SK-N-SH treated with all-trans-retinoic acid at 6 μM for 48 hours (cell line): ENCODE measurements at regions not wholly inside any gene's neighbourhood (a gene's known extent, or its start where the extent isn't known, plus 50 kb on each side); places are given as distances from the start of the nearest gene placed in this dataset.

Source experiments
- BACH2 ChIP-seq: fragments of 250-450 bp; sonication (Bioruptor Pico); IDR thresholded peaks from 2 replicates; pipeline ENCODE4 v1.9.0; 2021; ENCODE audit warnings: mild to moderate bottlenecking, borderline replicate concordance
- ESRRG ChIP-seq: fragments of 250-450 bp; sonication (Bioruptor Pico); IDR thresholded peaks from 2 replicates; pipeline ENCODE4 v1.6.1; 2021; ENCODE audit warnings: mild to moderate bottlenecking
- GLIS3 ChIP-seq: fragments of 250-450 bp; sonication (Bioruptor Pico); IDR thresholded peaks from 2 replicates; pipeline ENCODE4 v1.5.0; 2020; ENCODE audit warnings: mild to moderate bottlenecking, moderate library complexity
- ISL1 ChIP-seq: fragments of 250-450 bp; sonication (Bioruptor Pico); IDR thresholded peaks from 2 replicates; pipeline ENCODE4 v2.1.2; 2022; ENCODE audit warnings: mild to moderate bottlenecking, moderate library complexity
- PPARA ChIP-seq: fragments of 250-450 bp; sonication (Bioruptor Pico); IDR thresholded peaks from 2 replicates; pipeline ENCODE4 v1.5.0; 2020; ENCODE audit warnings: mild to moderate bottlenecking, borderline replicate concordance
- SNAI2 ChIP-seq: fragments of 250-450 bp; sonication (Bioruptor Pico); IDR thresholded peaks from 2 replicates; pipeline ENCODE4 v1.5.0; 2020; ENCODE audit warnings: mild to moderate bottlenecking, moderate library complexity
- TCF4 ChIP-seq: fragments of 250-450 bp; sonication (Bioruptor Pico); IDR thresholded peaks from 2 replicates; pipeline ENCODE4 v1.8.0; 2021; ENCODE audit warnings: mild to moderate bottlenecking, moderate library complexity, borderline replicate concordance
- ZFP30 ChIP-seq: fragments of 450-650 bp; formaldehyde crosslinking; IDR thresholded peaks from 2 replicates; pipeline ENCODE4 v1.5.0; 2022; ENCODE audit warnings: mild to moderate bottlenecking, moderate library complexity
- ZNF8 ChIP-seq: fragments of 450-650 bp; formaldehyde crosslinking; IDR thresholded peaks from 2 replicates; pipeline ENCODE4 v1.5.0; 2020; ENCODE audit warnings: mild to moderate bottlenecking, moderate library complexity
- TF ChIP-seq, protein P1 (sequence below): fragments of 250-450 bp; sonication (Bioruptor Pico); IDR thresholded peaks from 2 replicates; pipeline ENCODE4 v1.5.1; 2021; ENCODE audit warnings: mild to moderate bottlenecking, moderate library complexity
- TF ChIP-seq, protein P2 (sequence below): fragments of 250-450 bp; sonication (Bioruptor Pico); IDR thresholded peaks from 2 replicates; pipeline ENCODE4 v1.8.0; 2020; ENCODE audit warnings: mild to moderate bottlenecking, moderate library complexity, borderline replicate concordance

GRCh38 chr12:31846405-31846804, 112.8 kb upstream of the RESF1 start:
- TF ChIP-seq ZFP30 (CRISPR knock-in tag) (no peak), GLIS3 (no peak), ZNF8 (no peak), TCF4 (no peak), ISL1 (no peak), PPARA (no peak), SNAI2 (CRISPR knock-in tag) (no peak), ESRRG (CRISPR knock-in tag) (no peak), BACH2 (CRISPR knock-in tag) (no peak)
- TF ChIP-seq, protein P1, sequence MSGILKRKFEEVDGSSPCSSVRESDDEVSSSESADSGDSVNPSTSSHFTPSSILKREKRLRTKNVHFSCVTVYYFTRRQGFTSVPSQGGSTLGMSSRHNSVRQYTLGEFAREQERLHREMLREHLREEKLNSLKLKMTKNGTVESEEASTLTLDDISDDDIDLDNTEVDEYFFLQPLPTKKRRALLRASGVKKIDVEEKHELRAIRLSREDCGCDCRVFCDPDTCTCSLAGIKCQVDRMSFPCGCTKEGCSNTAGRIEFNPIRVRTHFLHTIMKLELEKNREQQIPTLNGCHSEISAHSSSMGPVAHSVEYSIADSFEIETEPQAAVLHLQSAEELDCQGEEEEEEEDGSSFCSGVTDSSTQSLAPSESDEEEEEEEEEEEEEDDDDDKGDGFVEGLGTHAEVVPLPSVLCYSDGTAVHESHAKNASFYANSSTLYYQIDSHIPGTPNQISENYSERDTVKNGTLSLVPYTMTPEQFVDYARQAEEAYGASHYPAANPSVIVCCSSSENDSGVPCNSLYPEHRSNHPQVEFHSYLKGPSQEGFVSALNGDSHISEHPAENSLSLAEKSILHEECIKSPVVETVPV = no peak
- TF ChIP-seq, protein P2, sequence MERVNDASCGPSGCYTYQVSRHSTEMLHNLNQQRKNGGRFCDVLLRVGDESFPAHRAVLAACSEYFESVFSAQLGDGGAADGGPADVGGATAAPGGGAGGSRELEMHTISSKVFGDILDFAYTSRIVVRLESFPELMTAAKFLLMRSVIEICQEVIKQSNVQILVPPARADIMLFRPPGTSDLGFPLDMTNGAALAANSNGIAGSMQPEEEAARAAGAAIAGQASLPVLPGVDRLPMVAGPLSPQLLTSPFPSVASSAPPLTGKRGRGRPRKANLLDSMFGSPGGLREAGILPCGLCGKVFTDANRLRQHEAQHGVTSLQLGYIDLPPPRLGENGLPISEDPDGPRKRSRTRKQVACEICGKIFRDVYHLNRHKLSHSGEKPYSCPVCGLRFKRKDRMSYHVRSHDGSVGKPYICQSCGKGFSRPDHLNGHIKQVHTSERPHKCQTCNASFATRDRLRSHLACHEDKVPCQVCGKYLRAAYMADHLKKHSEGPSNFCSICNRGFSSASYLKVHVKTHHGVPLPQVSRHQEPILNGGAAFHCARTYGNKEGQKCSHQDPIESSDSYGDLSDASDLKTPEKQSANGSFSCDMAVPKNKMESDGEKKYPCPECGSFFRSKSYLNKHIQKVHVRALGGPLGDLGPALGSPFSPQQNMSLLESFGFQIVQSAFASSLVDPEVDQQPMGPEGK = no peak
